ENCODE measurements at regions not wholly inside any gene's neighbourhood (a gene's known extent, or its start where the extent isn't known, plus 50 kb on each side); places are given as distances from the start of the nearest gene placed in this dataset.

- no peaks in the 10 kb centered on the region for H3K27me3 Mint-ChIP-seq (ENCODE audit: insufficient read depth, low read depth, poor library complexity)
- no peak overlapping the region for H3K4me2 ChIP-seq
Measured at GRCh38 chr3:120506076-120506827, 55.5 kb upstream of the FSTL1 start.

More at GRCh38 chr3:120506076-120506827, 55.5 kb upstream of the FSTL1 start:
- peaks cover 42% of the 10 kb centered on the region for H3K9me3 Mint-ChIP-seq
- Histone ChIP-seq H3K27me3 (ENCODE audit: insufficient read depth) (no peaks in the 10 kb centered on the region), H3F3A (replicated peaks; ENCODE audit: low read depth) (no peaks in the 10 kb centered on the region), H3K79me2 (replicated peaks; ENCODE audit: insufficient read depth) (no peaks in the 10 kb centered on the region), H3K4me3 (no peak overlapping the region), H3K4me1 (ENCODE audit: insufficient read depth) (peaks cover 25% of the 10 kb centered on the region), H3K36me3 (ENCODE audit: insufficient read depth) (peaks cover 9% of the 10 kb centered on the region), H2AFZ (no peak overlapping the region), H4K20me1 (replicated peaks; ENCODE audit: insufficient read depth) (no peaks in the 10 kb centered on the region), H3K9me2 (ENCODE audit: insufficient read depth) (no peaks in the 10 kb centered on the region), H3K27ac (ENCODE audit: low read depth) (no peak overlapping the region)
- TF ChIP-seq POLR2AphosphoS5 (IDR thresholded peaks at IDR 0.05; ENCODE audit: low read depth): no peak
- no peak for TF ChIP-seq NANOG (IDR thresholded peaks at IDR 0.05; ENCODE audit: borderline replicate concordance)
- no peak for TF ChIP-seq ETS1 (IDR thresholded peaks at IDR 0.05)
- TF ChIP-seq CREB1 (CRISPR knock-in tag; IDR thresholded peaks at IDR 0.05; ENCODE audit: low read depth): no peak
- no peak for TF ChIP-seq CTCF (conservative IDR thresholded peaks at IDR 0.05; ENCODE audit: low read depth in 2 of 2)
- no peak for TF ChIP-seq ZNF114 (CRISPR knock-in tag; IDR thresholded peaks at IDR 0.05)
- no peak for TF ChIP-seq STAT1 (IDR thresholded peaks at IDR 0.05; ENCODE audit: unreplicated experiment)
- TF ChIP-seq ZNF462 (CRISPR knock-in tag; IDR thresholded peaks at IDR 0.05): no peak
- no peak for TF ChIP-seq ZNF331 (CRISPR knock-in tag; IDR thresholded peaks at IDR 0.05; ENCODE audit: low read depth)
- no peak for TF ChIP-seq EZH2 (IDR thresholded peaks at IDR 0.05; ENCODE audit: low read depth, unreplicated experiment)
- TF ChIP-seq REST (IDR thresholded peaks at IDR 0.05; ENCODE audit: unreplicated experiment): no peak
- no peak for TF ChIP-seq JUNB (IDR thresholded peaks at IDR 0.05; ENCODE audit: unreplicated experiment)
- no peak for TF ChIP-seq EZH2phosphoT487 (IDR thresholded peaks at IDR 0.05; ENCODE audit: unreplicated experiment)
- H3K36me3 Mint-ChIP-seq (ENCODE audit: low read depth): peaks cover 13% of the 10 kb centered on the region; the same call in 2 of the 3 replicates
- ATAC-seq (no peak), DNase-seq (ENCODE audit: low spot score) (no peak)
- peaks cover 22% of the 10 kb centered on the region for H3K4me1 Mint-ChIP-seq
- H3K4me3 Mint-ChIP-seq: no peak overlapping the region
- no peak overlapping the region for H3K27ac Mint-ChIP-seq
